Retinal pigment epithelial cell (primary cell): ENCODE measurements at regions not wholly inside any gene's neighbourhood (a gene's known extent, or its start where the extent isn't known, plus 50 kb on each side); places are given as distances from the start of the nearest gene placed in this dataset.

ENCODE experiments used
- DNase-seq: peaks from one replicate; pipeline ENCODE4 v3.0.0-alpha.2; 2010; ENCODE audit warnings: low read depth
- H3K4me3 ChIP-seq: 2 replicates; pipeline ENCODE4 v1.5.1; 2011; ENCODE audit warnings: mild to moderate bottlenecking, low read length, control low read depth, moderate library complexity
- CTCF ChIP-seq: conservative IDR thresholded peaks from 2 replicates; pipeline ENCODE4 v1.5.1; 2011; ENCODE audit warnings: low read depth, low read length, control low read depth, inconsistent platforms

- H3K4me3 ChIP-seq = no peak overlapping the region
- DNase-seq = no peak
- TF ChIP-seq CTCF = no peak
These were observed 385.8 kb downstream of the GALR1 start for GRCh38 chr18:77635451-77635850.

GRCh38 chr18:77635858-77636257 is 386.2 kb downstream of the GALR1 start:
- DNase-seq = no peak
- TF ChIP-seq CTCF = no peak
- no peak overlapping the region for H3K4me3 ChIP-seq

GRCh38 chr18:77645170-77645872 is 395.7 kb downstream of the GALR1 start:
- no peak for TF ChIP-seq CTCF
- no peak overlapping the region for H3K4me3 ChIP-seq
- no peak for DNase-seq

- H3K4me3 ChIP-seq = no peak overlapping the region
- DNase-seq = no peak
- TF ChIP-seq CTCF = no peak
These were observed 397.8 kb downstream of the GALR1 start for GRCh38 chr18:77647472-77647871.

GRCh38 chr18:77648411-77648810 is 398.8 kb downstream of the GALR1 start:
- DNase-seq = no peak
- TF ChIP-seq CTCF = no peak
- H3K4me3 ChIP-seq = no peak overlapping the region

GRCh38 chr18:77650799-77651385 is 401.2 kb downstream of the GALR1 start:
- H3K4me3 ChIP-seq = no peak overlapping the region
- peak; percentile 46 for TF ChIP-seq CTCF
- no peak for DNase-seq

- no peak for DNase-seq
- H3K4me3 ChIP-seq = no peak overlapping the region
- no peak for TF ChIP-seq CTCF
These were observed 401.8 kb downstream of the GALR1 start for GRCh38 chr18:77651441-77651840.
